ENCODE measurements at regions not wholly inside any gene's neighbourhood (a gene's known extent, or its start where the extent isn't known, plus 50 kb on each side); places are given as distances from the start of the nearest gene placed in this dataset.
A peak's percentile ranks its signal among the peaks of the same experiment; 100 is the strongest.

DNA sequence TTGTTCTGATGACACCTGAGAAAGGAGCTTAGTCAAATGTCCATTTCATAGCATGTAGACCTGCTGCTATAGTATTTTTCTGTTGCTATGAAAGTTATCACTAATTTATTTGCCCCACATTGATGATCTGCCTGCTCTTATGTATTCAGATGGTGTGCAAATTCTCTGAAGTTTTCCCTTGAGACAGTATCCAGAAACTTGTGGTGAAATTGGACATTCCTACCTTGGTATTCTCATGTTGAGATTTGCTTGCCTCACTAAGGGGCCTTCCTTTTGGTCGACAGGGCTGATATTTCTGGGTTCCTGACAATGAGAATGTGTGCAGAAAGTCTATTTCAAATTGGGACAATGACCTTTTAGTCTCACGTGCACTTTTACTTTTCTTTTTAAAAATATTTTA, 253.2 kb upstream of the FZD8 start:
- Histone ChIP-seq H3K4me1 (ENCODE audit: control insufficient read depth in 2 of 2, insufficient read depth in 1 of 2, low read depth in 1 of 2, low read length in 2 of 2) (peaks cover 0 to 3% of the 10 kb centered on the region in 2 donors), H2AK5ac (ENCODE audit: low read depth, low read length) (no peak overlapping the region), H2AFZ (ENCODE audit: low read length) (no peak overlapping the region), H3K4me2 (ENCODE audit: insufficient read depth, low read length, poor library complexity, severe bottlenecking) (no peak overlapping the region), H3K14ac (ENCODE audit: low read length) (no peak overlapping the region), H4K8ac (ENCODE audit: low read depth, low read length) (no peak overlapping the region), H3K4me3 (ENCODE audit: low read length in 2 of 2) (no peak overlapping the region), H3K23ac (ENCODE audit: low read depth, low read length, poor library complexity) (no peak overlapping the region), H4K91ac (ENCODE audit: low read depth, low read length, poor library complexity) (no peak overlapping the region), H2BK12ac (ENCODE audit: low read length) (no peak overlapping the region), H2BK120ac (ENCODE audit: low read depth, low read length) (no peak overlapping the region), H3K4ac (ENCODE audit: low read length) (no peak overlapping the region), H3K36me3 (replicated peaks in 1 of 2; ENCODE audit: control insufficient read depth in 2 of 2, insufficient read depth in 2 of 2, low read length in 2 of 2) (no peaks in the 10 kb centered on the region), H3K18ac (ENCODE audit: low read length) (no peak overlapping the region), H2BK5ac (ENCODE audit: low read length) (no peak overlapping the region), H3K27me3 (ENCODE audit: control insufficient read depth in 3 of 3, insufficient read depth in 3 of 3, low read depth in 1 of 3, low read length in 3 of 3) (no peaks in the 10 kb centered on the region), H2BK15ac (ENCODE audit: low read length) (no peak overlapping the region), H3K9me3 (replicated peaks in 1 of 2; ENCODE audit: control insufficient read depth in 2 of 2, insufficient read depth in 1 of 2, low read depth in 1 of 2, low read length in 2 of 2) (no peaks in the 10 kb centered on the region), H3K9ac (ENCODE audit: low read depth, low read length, poor library complexity) (no peak overlapping the region), H3K79me1 (ENCODE audit: low read depth, low read length) (no peaks in the 10 kb centered on the region), H3K27ac (replicated peaks; ENCODE audit: low read length) (no peak overlapping the region)
- no CpG with 5 or more reads among the region's 2 CpGs for WGBS, 2 donors (ENCODE audit: extremely low coverage in 2 of 2, insufficient read length in 2 of 2, insufficient replicate concordance in 1 of 2)
- DNase-seq (ENCODE audit: low spot score), result no peak

DNA sequence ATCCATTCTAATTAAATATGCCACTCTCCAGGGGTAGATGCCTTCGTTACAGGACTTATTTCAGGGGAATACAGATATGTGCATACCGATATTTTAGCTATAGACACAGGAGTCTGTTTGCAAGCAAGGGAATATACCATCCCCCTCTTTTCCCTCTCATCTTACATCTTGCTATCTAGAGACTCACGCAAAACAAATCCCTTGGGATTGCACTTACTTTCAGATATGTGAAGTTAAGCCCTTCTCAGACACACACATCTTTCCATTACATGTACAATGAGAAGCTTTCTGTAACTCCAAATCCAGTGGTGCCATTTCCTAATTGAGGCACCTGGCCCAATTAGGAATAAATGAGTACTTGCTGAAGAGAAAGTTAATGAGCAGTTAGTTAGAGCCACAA, 250.4 kb upstream of the FZD8 start:
- Histone ChIP-seq H3K14ac (ENCODE audit: low read length) (no peak overlapping the region), H3K9me3 (replicated peaks in 1 of 2; ENCODE audit: control insufficient read depth in 2 of 2, insufficient read depth in 1 of 2, low read depth in 1 of 2, low read length in 2 of 2) (no peaks in the 10 kb centered on the region), H4K8ac (ENCODE audit: low read depth, low read length) (no peak overlapping the region), H2BK5ac (ENCODE audit: low read length) (no peak overlapping the region), H3K27ac (replicated peaks; ENCODE audit: low read length) (no peak overlapping the region), H3K36me3 (replicated peaks in 1 of 2; ENCODE audit: control insufficient read depth in 2 of 2, insufficient read depth in 2 of 2, low read length in 2 of 2) (no peaks in the 10 kb centered on the region), H3K9ac (ENCODE audit: low read depth, low read length, poor library complexity) (no peak overlapping the region), H3K4me1 (ENCODE audit: control insufficient read depth in 2 of 2, insufficient read depth in 1 of 2, low read depth in 1 of 2, low read length in 2 of 2) (no peaks in the 10 kb centered on the region), H3K27me3 (ENCODE audit: control insufficient read depth in 3 of 3, insufficient read depth in 3 of 3, low read depth in 1 of 3, low read length in 3 of 3) (no peaks in the 10 kb centered on the region), H3K79me1 (ENCODE audit: low read depth, low read length) (no peaks in the 10 kb centered on the region), H2BK120ac (ENCODE audit: low read depth, low read length) (no peak overlapping the region), H3K4me3 (ENCODE audit: low read length in 2 of 2) (no peak overlapping the region), H3K23ac (ENCODE audit: low read depth, low read length, poor library complexity) (no peak overlapping the region), H4K91ac (ENCODE audit: low read depth, low read length, poor library complexity) (no peak overlapping the region), H2AK5ac (ENCODE audit: low read depth, low read length) (no peak overlapping the region), H3K18ac (ENCODE audit: low read length) (no peak overlapping the region), H2BK15ac (ENCODE audit: low read length) (no peak overlapping the region), H2AFZ (ENCODE audit: low read length) (no peak overlapping the region), H3K4ac (ENCODE audit: low read length) (no peak overlapping the region), H2BK12ac (ENCODE audit: low read length) (no peak overlapping the region), H3K4me2 (ENCODE audit: insufficient read depth, low read length, poor library complexity, severe bottlenecking) (no peak overlapping the region)
- no peak for DNase-seq (ENCODE audit: low spot score)
- no CpG with 5 or more reads among the region's 3 CpGs for WGBS, 2 donors (ENCODE audit: extremely low coverage in 2 of 2, insufficient read length in 2 of 2, insufficient replicate concordance in 1 of 2)

DNA sequence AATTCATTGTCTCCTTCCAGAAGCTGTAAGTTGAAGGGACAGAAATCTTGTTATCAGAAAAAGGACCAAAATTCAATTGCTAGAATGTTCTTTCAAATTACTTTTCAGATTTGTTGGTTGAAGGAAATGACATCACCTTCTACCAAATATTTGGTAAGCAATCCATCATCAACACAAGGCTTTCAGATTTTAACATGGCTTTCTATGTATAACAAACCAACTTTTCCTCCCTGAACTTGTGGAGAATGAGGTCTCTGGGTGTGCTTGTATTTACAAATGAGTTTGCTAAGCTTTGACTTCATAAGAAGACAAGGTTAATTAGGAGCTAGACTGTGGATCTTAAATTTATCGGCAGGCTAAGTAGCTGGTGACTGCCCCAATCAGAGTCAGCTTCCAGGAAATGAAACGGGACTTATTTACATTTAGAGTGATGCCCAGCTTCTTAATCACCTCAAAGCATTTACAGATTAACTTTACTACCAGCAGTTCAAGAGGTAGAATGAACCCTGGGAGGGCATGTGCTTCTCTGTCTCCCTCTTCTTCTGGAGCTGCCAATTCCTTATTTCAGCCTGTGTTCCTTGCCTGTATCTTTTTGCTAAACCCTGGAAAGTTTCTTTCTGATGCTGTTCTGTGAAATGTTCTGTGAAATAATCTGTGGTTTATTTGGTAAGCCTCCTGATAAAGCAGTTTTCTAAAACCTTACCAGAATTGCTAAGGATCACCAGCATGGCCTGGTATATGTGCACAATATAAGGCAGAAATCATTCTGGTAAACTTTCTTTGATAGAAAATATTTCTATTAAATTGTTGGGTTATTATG, 248.8 kb upstream of the FZD8 start:
- no peak for DNase-seq (ENCODE audit: low spot score)
- no peaks in the 10 kb centered on the region for H3K79me1 ChIP-seq (ENCODE audit: low read depth, low read length)
- no peak overlapping the region for H2BK120ac ChIP-seq (ENCODE audit: low read depth, low read length)
- H2BK15ac ChIP-seq (ENCODE audit: low read length), result no peak overlapping the region
- no peak overlapping the region for H4K8ac ChIP-seq (ENCODE audit: low read depth, low read length)
- H3K36me3 ChIP-seq (replicated peaks in 1 of 2; ENCODE audit: control insufficient read depth in 2 of 2, insufficient read depth in 2 of 2, low read length in 2 of 2), result no peaks in the 10 kb centered on the region
- H2BK5ac ChIP-seq (ENCODE audit: low read length), result no peak overlapping the region
- no peak overlapping the region for H3K27ac ChIP-seq (replicated peaks; ENCODE audit: low read length)
- no peak overlapping the region for H3K9ac ChIP-seq (ENCODE audit: low read depth, low read length, poor library complexity)
- no peaks in the 10 kb centered on the region for H3K27me3 ChIP-seq (ENCODE audit: control insufficient read depth in 3 of 3, insufficient read depth in 3 of 3, low read depth in 1 of 3, low read length in 3 of 3)
- no peak overlapping the region for H2BK12ac ChIP-seq (ENCODE audit: low read length)
- H3K4me2 ChIP-seq (ENCODE audit: insufficient read depth, low read length, poor library complexity, severe bottlenecking), result no peak overlapping the region
- H3K18ac ChIP-seq (ENCODE audit: low read length), result no peak overlapping the region
- H3K4me3 ChIP-seq (ENCODE audit: low read length in 2 of 2), result no peak overlapping the region
- no peak overlapping the region for H2AK5ac ChIP-seq (ENCODE audit: low read depth, low read length)
- no peak overlapping the region for H3K14ac ChIP-seq (ENCODE audit: low read length)
- no peak overlapping the region for H3K23ac ChIP-seq (ENCODE audit: low read depth, low read length, poor library complexity)
- no peak overlapping the region for H4K91ac ChIP-seq (ENCODE audit: low read depth, low read length, poor library complexity)
- no peak overlapping the region for H3K4ac ChIP-seq (ENCODE audit: low read length)
- no peaks in the 10 kb centered on the region for H3K4me1 ChIP-seq (ENCODE audit: control insufficient read depth in 2 of 2, insufficient read depth in 1 of 2, low read depth in 1 of 2, low read length in 2 of 2)
- no CpG with 5 or more reads among the region's 2 CpGs for WGBS, 2 donors (ENCODE audit: extremely low coverage in 2 of 2, insufficient read length in 2 of 2, insufficient replicate concordance in 1 of 2)
- H3K9me3 ChIP-seq (replicated peaks in 1 of 2; ENCODE audit: control insufficient read depth in 2 of 2, insufficient read depth in 1 of 2, low read depth in 1 of 2, low read length in 2 of 2), result no peaks in the 10 kb centered on the region
- no peak overlapping the region for H2AFZ ChIP-seq (ENCODE audit: low read length)

DNA sequence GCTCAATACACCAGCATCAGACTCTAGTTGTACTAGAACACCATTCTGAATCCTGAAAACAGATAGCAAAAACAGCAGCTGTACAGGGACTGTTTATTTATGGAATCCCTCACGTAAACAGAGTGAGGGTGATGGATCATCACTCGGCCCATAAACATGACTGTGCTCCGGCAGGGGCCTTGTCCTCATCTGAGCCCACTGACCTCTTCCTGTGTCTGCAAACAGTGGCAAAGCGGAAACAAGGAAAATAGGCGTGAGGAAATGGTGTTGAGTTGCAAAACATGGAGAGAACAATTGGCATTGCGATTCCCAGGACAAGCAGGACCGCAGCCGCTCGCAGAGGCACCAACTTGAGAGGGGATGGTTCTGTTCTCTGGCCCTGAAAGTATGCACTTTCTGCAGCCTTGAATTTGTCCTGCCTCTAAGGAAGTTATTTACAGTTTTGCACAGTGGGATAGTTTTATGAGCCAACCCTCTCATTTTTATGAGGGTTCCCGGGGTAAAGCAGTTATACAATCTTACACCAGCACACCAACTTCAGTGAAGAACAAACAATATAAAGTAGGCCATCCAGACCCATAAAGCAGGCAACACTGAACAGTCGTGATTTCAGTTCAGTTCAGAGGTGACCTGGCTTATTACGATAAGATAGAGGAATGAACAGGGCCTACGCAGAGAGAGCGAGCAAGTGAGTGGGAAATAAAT, 248.0 kb upstream of the FZD8 start:
- no peak overlapping the region for H3K23ac ChIP-seq (ENCODE audit: low read depth, low read length, poor library complexity)
- H3K9me3 ChIP-seq (replicated peaks in 1 of 2; ENCODE audit: control insufficient read depth in 2 of 2, insufficient read depth in 1 of 2, low read depth in 1 of 2, low read length in 2 of 2), result no peaks in the 10 kb centered on the region
- no peak overlapping the region for H2BK15ac ChIP-seq (ENCODE audit: low read length)
- H2AFZ ChIP-seq (ENCODE audit: low read length), result peak overlapping the region; percentile 21
- H3K18ac ChIP-seq (ENCODE audit: low read length), result no peak overlapping the region
- no peak for DNase-seq (ENCODE audit: low spot score)
- H3K79me1 ChIP-seq (ENCODE audit: low read depth, low read length), result no peaks in the 10 kb centered on the region
- no peak overlapping the region for H4K91ac ChIP-seq (ENCODE audit: low read depth, low read length, poor library complexity)
- no peak overlapping the region for H3K9ac ChIP-seq (ENCODE audit: low read depth, low read length, poor library complexity)
- H3K14ac ChIP-seq (ENCODE audit: low read length), result no peak overlapping the region
- no peak overlapping the region for H3K27ac ChIP-seq (replicated peaks; ENCODE audit: low read length)
- H4K8ac ChIP-seq (ENCODE audit: low read depth, low read length), result no peak overlapping the region
- no peak overlapping the region for H3K4me2 ChIP-seq (ENCODE audit: insufficient read depth, low read length, poor library complexity, severe bottlenecking)
- no peak overlapping the region for H2BK120ac ChIP-seq (ENCODE audit: low read depth, low read length)
- H2BK12ac ChIP-seq (ENCODE audit: low read length), result no peak overlapping the region
- no peak overlapping the region for H3K4ac ChIP-seq (ENCODE audit: low read length)
- no peak overlapping the region for H2AK5ac ChIP-seq (ENCODE audit: low read depth, low read length)
- no peaks in the 10 kb centered on the region for H3K27me3 ChIP-seq (ENCODE audit: control insufficient read depth in 3 of 3, insufficient read depth in 3 of 3, low read depth in 1 of 3, low read length in 3 of 3)
- no peak overlapping the region for H2BK5ac ChIP-seq (ENCODE audit: low read length)
- H3K4me1 ChIP-seq (ENCODE audit: control insufficient read depth in 2 of 2, insufficient read depth in 1 of 2, low read depth in 1 of 2, low read length in 2 of 2), result no peaks in the 10 kb centered on the region
- no peaks in the 10 kb centered on the region for H3K36me3 ChIP-seq (replicated peaks in 1 of 2; ENCODE audit: control insufficient read depth in 2 of 2, insufficient read depth in 2 of 2, low read length in 2 of 2)
- no peak overlapping the region for H3K4me3 ChIP-seq (ENCODE audit: low read length in 2 of 2)
- no CpG with 5 or more reads among the region's 14 CpGs for WGBS, 2 donors (ENCODE audit: extremely low coverage in 2 of 2, insufficient read length in 2 of 2, insufficient replicate concordance in 1 of 2)

Data from neuronal stem cell (in vitro differentiated cells).